Activated CD8-positive, alpha-beta T cell treated with anti-CD3 and anti-CD28 coated beads, Interleukin-2, amount 10 ng/mL, durations not matched to agents 7 days and 5 days (primary cell): ENCODE measurements at regions not wholly inside any gene's neighbourhood (a gene's known extent, or its start where the extent isn't known, plus 50 kb on each side); places are given as distances from the start of the nearest gene placed in this dataset.
"Not testable (repeated sequence)": the region's sequence is repeated elsewhere in the genome, so short reads cannot be mapped to it uniquely, and the experiment has no call there.

Source experiments
- ATAC-seq: fragments of 150-1000 bp; cut with Tn5 transposase; one replicate; pipeline ENCODE4 v1.10.0; 2021; ENCODE audit warnings: moderate library complexity
- CTCF ChIA-PET: fragments of 350-600 bp; sonication (Branson Sonifier 250); formaldehyde crosslinking; loops from one replicate; lab custom pipeline; 2021; ENCODE audit warnings: antibody characterized with exemption; lab: Charles Lee
- POLR2A ChIA-PET: fragments of 350-600 bp; sonication (Branson Sonifier 250); formaldehyde crosslinking; loops from one replicate; lab custom pipeline; 2021; ENCODE audit warnings: antibody characterized with exemption; lab: Charles Lee
- DNase-seq: peaks from one replicate; pipeline ENCODE4 v3.0.0-alpha.2; 2020
- H3K27ac Mint-ChIP-seq: one replicate; pipeline ENCODE4 v1.8.0; 2021; ENCODE audit warnings: mild to moderate bottlenecking, mixed read lengths
- H3K27me3 Mint-ChIP-seq: one replicate; pipeline ENCODE4 v1.8.0; 2021; ENCODE audit warnings: low read depth, mixed read lengths
- H3K36me3 Mint-ChIP-seq: one replicate; pipeline ENCODE4 v1.8.0; 2021; ENCODE audit warnings: low read depth, mixed read lengths
- H3K4me1 Mint-ChIP-seq: one replicate; pipeline ENCODE4 v1.8.0; 2021; ENCODE audit warnings: low read depth, mixed read lengths
- H3K4me3 Mint-ChIP-seq: one replicate; pipeline ENCODE4 v1.8.0; 2021; ENCODE audit warnings: mild to moderate bottlenecking, mixed read lengths
- H3K9me3 Mint-ChIP-seq: one replicate; pipeline ENCODE4 v1.8.0; 2022; ENCODE audit warnings: mixed read lengths; ENCODE audit not compliant: insufficient read depth

- Mint-ChIP-seq H3K4me3 (no peak overlapping the region), H3K27me3 (peaks cover 75% of the 10 kb centered on the region), H3K36me3 (no peaks in the 10 kb centered on the region), H3K9me3 (no peaks in the 10 kb centered on the region), H3K4me1 (no peaks in the 10 kb centered on the region), H3K27ac (no peak overlapping the region)
- CTCF ChIA-PET: interaction anchor here (1.8 kb wide), 1 partner anchor 179 kb away, joined by 3 read pairs; no protein-coding TSS in a partner anchor
- DNase-seq (no peak), ATAC-seq (no peak)
- POLR2A ChIA-PET: no interaction called here
Measured at GRCh38 chr5:138645778-138646575, 70.8 kb upstream of the HSPA9 start.

- H3K4me3 Mint-ChIP-seq: no peak overlapping the region
Measured at GRCh38 chr5:138643040-138643791, 68.0 kb upstream of the HSPA9 start.

GRCh38 chr5:138641547-138642298, 66.5 kb upstream of the HSPA9 start:
- Mint-ChIP-seq H3K27me3 (peaks cover 68% of the 10 kb centered on the region), H3K9me3 (no peaks in the 10 kb centered on the region), H3K36me3 (no peaks in the 10 kb centered on the region), H3K4me3 (no peak overlapping the region), H3K27ac (no peak overlapping the region), H3K4me1 (no peaks in the 10 kb centered on the region)
- DNase-seq (peak; percentile 82), ATAC-seq (peak; percentile 70)
- ChIA-PET CTCF (interaction anchor here (0.8 to 2.1 kb wide), 7 partner anchors 8 to 155 kb away, joined by 3 to 7 read pairs (median 3); no protein-coding TSS in a partner anchor), POLR2A (no interaction called here)

More at GRCh38 chr5:138643040-138643791, 68.0 kb upstream of the HSPA9 start:
- no peak for DNase-seq
- Mint-ChIP-seq H3K36me3 (no peaks in the 10 kb centered on the region), H3K9me3 (no peaks in the 10 kb centered on the region), H3K4me1 (no peaks in the 10 kb centered on the region), H3K27ac (no peak overlapping the region), H3K27me3 (peaks cover 72% of the 10 kb centered on the region)
- CTCF ChIA-PET: interaction anchor here (1.1 to 1.3 kb wide), 2 partner anchors 9 to 14 kb away, joined by 3 read pairs; no protein-coding TSS in a partner anchor
- ATAC-seq: no peak
- POLR2A ChIA-PET: no interaction called here

DNA sequence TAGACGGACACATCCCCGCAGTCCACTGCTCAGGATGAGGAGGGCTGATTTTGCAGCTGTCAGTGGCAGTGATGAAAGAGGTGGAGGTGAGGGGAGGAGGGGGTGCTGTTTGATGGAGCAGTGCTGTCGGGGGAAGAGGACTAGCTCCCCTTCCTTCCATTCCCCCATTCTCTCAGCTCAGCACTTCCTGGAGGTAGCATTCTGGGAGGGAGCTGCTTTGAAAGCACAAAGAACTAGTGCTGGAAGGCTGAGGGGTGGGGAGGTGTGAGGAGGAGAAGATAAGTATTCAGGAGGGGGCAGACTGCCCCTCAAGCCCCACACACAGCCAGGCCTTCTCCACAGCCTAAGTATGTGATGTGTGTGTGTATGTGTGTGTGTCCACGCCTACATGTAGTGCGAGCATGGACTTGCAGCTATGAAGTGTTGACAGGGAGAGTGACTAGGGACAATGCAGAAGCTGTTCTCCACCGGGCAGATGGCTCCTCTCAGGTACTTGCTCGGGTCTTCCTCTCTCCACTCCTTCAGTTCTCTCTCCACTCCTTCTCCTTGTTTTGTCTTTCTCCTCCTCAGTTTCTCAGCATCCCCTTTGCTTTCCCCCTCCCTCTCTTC, 65.5 kb upstream of the HSPA9 start:
- ATAC-seq (no peak), DNase-seq (no peak)
- Mint-ChIP-seq H3K27me3 (peaks cover 62% of the 10 kb centered on the region), H3K27ac (no peak overlapping the region), H3K4me3 (no peak overlapping the region), H3K4me1 (no peaks in the 10 kb centered on the region), H3K36me3 (no peaks in the 10 kb centered on the region), H3K9me3 (no peaks in the 10 kb centered on the region)
- ChIA-PET POLR2A (no interaction called here), CTCF (interaction anchor here (0.8 to 2.1 kb wide), 7 partner anchors 9 to 156 kb away, joined by 3 to 7 read pairs (median 4); no protein-coding TSS in a partner anchor)

DNA sequence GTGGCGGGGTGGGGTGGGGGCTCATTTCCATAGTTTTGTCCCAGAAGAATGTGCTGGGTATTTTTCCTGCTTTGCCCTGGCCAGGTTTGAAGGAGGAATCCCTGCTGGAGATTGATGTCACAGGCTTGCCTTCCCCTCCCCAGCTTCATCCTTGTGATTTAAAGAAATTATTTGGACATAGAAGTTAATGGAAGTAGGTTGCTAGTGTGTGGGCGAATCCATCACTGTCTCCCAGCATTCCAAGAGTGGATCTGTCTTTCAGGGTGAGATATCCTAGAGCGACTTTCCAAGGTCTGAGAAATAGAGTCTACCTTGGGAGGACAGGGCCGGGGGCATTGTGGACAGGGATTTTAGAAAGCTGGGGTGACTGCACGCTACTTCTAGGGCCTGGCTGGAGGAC, 64.9 kb upstream of the HSPA9 start:
- H3K27me3 Mint-ChIP-seq: peaks cover 62% of the 10 kb centered on the region
- H3K4me1 Mint-ChIP-seq: no peaks in the 10 kb centered on the region
- DNase-seq: no peak
- ATAC-seq: no peak
- H3K36me3 Mint-ChIP-seq: no peaks in the 10 kb centered on the region
- ChIA-PET POLR2A (no interaction called here), CTCF (interaction anchor here (1.3 to 2.1 kb wide), 4 partner anchors 11 to 150 kb away, joined by 4 to 7 read pairs (median 5); no protein-coding TSS in a partner anchor)
- H3K9me3 Mint-ChIP-seq: no peaks in the 10 kb centered on the region
- H3K4me3 Mint-ChIP-seq: no peak overlapping the region
- no peak overlapping the region for H3K27ac Mint-ChIP-seq

DNA sequence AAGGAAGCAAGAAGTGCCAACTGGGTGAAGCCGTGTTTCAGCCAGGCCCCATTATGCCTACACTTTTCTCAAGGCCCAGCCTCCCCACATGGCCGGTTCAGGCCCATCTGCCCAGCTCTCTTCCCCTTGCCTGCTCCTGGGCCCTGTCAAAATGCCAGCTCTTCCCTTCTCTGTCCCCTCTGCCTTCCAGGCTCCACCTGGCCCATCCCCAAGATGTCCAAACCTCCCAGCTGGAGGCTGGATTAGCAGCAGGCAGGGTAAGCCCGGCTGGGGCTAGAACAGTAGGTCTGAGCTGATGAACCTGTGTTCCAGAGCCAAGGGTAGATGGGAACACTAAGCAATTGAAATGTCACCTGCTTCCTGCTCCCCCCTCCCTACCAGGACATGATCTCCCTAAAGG, 64.1 kb upstream of the HSPA9 start:
- DNase-seq (no peak), ATAC-seq (no peak)
- no peak overlapping the region for H3K27ac Mint-ChIP-seq
- H3K9me3 Mint-ChIP-seq: no peaks in the 10 kb centered on the region
- peaks cover 59% of the 10 kb centered on the region for H3K27me3 Mint-ChIP-seq
- no peaks in the 10 kb centered on the region for H3K4me1 Mint-ChIP-seq
- H3K4me3 Mint-ChIP-seq: no peak overlapping the region
- ChIA-PET POLR2A (no interaction called here), CTCF (no interaction called here)
- H3K36me3 Mint-ChIP-seq: no peaks in the 10 kb centered on the region

- POLR2A ChIA-PET: no interaction called here
- DNase-seq: no peak
- Mint-ChIP-seq H3K4me1 (no peaks in the 10 kb centered on the region), H3K27me3 (peaks cover 56% of the 10 kb centered on the region), H3K4me3 (no peak overlapping the region), H3K27ac (no peak overlapping the region), H3K36me3 (no peaks in the 10 kb centered on the region), H3K9me3 (no peaks in the 10 kb centered on the region)
- no peak for ATAC-seq
- CTCF ChIA-PET: no interaction called here
Measured at GRCh38 chr5:138637256-138637655, 62.1 kb upstream of the HSPA9 start.

- Mint-ChIP-seq H3K27ac (no peak overlapping the region), H3K4me3 (no peak overlapping the region), H3K4me1 (no peaks in the 10 kb centered on the region), H3K9me3 (no peaks in the 10 kb centered on the region), H3K27me3 (peaks cover 56% of the 10 kb centered on the region), H3K36me3 (no peaks in the 10 kb centered on the region)
- ATAC-seq: no peak
- CTCF ChIA-PET: no interaction called here
- DNase-seq: no peak
- POLR2A ChIA-PET: no interaction called here
Measured at GRCh38 chr5:138636398-138636944, 61.3 kb upstream of the HSPA9 start.

GRCh38 chr5:138635708-138636107, 60.5 kb upstream of the HSPA9 start:
- no peaks in the 10 kb centered on the region for H3K36me3 Mint-ChIP-seq
- H3K9me3 Mint-ChIP-seq: no peaks in the 10 kb centered on the region
- DNase-seq: no peak
- no peak overlapping the region for H3K4me3 Mint-ChIP-seq
- CTCF ChIA-PET: interaction anchor here (2.3 kb wide), 1 partner anchor 56 kb away, joined by 9 read pairs; no protein-coding TSS in a partner anchor
- H3K4me1 Mint-ChIP-seq: no peaks in the 10 kb centered on the region
- POLR2A ChIA-PET: no interaction called here
- H3K27ac Mint-ChIP-seq: no peak overlapping the region
- peaks cover 53% of the 10 kb centered on the region for H3K27me3 Mint-ChIP-seq
- ATAC-seq: no peak

DNA sequence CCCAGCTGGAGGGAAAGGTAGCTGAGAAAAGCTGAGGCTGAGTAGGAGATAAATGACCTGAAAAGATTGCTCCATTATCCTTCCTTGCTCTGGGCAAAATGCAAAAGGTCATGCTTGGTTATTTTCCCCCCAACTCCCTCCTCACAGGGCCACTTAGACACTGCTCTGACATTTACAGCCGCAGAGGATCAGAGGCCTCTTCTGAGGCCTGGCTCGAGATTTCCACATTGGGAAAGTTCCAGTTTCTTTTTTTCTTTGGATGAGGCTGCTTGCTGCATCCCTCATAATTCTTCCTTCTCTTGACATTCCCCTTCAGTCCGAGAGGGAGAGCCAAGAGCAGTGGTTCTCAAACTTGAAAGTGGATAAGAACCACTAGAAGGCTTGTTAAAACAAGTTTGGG, 60.1 kb upstream of the HSPA9 start:
- peaks cover 49% of the 10 kb centered on the region for H3K27me3 Mint-ChIP-seq

GRCh38 chr5:138634804-138635203, 59.6 kb upstream of the HSPA9 start:
- ATAC-seq, DNase-seq, H3K27ac Mint-ChIP-seq, H3K36me3 Mint-ChIP-seq, H3K4me3 Mint-ChIP-seq, H3K9me3 Mint-ChIP-seq, POLR2A ChIA-PET, H3K4me1 Mint-ChIP-seq: not testable (repeated sequence)
- peaks cover 46% of the 10 kb centered on the region for H3K27me3 Mint-ChIP-seq
- CTCF ChIA-PET: interaction anchor here (2.3 kb wide), 1 partner anchor 55 kb away, joined by 9 read pairs; no protein-coding TSS in a partner anchor

More for the DNA sequence above, 60.1 kb upstream of the HSPA9 start:
- no peak overlapping the region for H3K27ac Mint-ChIP-seq
- no peak overlapping the region for H3K4me3 Mint-ChIP-seq
- ATAC-seq (no peak), DNase-seq (no peak)
- no peaks in the 10 kb centered on the region for H3K36me3 Mint-ChIP-seq
- no peaks in the 10 kb centered on the region for H3K4me1 Mint-ChIP-seq
- ChIA-PET CTCF (interaction anchor here (2.3 kb wide), 1 partner anchor 55 kb away, joined by 9 read pairs; no protein-coding TSS in a partner anchor), POLR2A (no interaction called here)
- no peaks in the 10 kb centered on the region for H3K9me3 Mint-ChIP-seq
